ENCODE measurements at regions not wholly inside any gene's neighbourhood (a gene's known extent, or its start where the extent isn't known, plus 50 kb on each side); places are given as distances from the start of the nearest gene placed in this dataset. TPM values are rescaled to one million over a fixed set of nuclear protein-coding genes. Genes with fewer than 3 reads are reported as not detected.

Small RNA genes lying in the stretch of these regions (small RNA-seq; reads per million reads assigned to genes)
- not detected for gene AL031777.2 (ENCODE audit: low replicate concordance)
- gene HIST1H2AD (ENCODE audit: low replicate concordance), result 0.29 reads per million, percentile 15 among the genes with 10 or more reads in this experiment
- not detected for gene HIST1H2APS3 (ENCODE audit: low replicate concordance)
- not detected for gene HIST1H4G (ENCODE audit: low replicate concordance)
- gene LARP1P1 (ENCODE audit: low replicate concordance), result not detected
